DMS153 (cell line): ENCODE measurements at regions not wholly inside any gene's neighbourhood (a gene's known extent, or its start where the extent isn't known, plus 50 kb on each side); places are given as distances from the start of the nearest gene placed in this dataset.

Experiments
- DNase-seq: peaks from one replicate; lab custom pipeline; 2025; lab: John Stamatoyannopoulos, UW

GRCh38 chr4:140212194-140212593 lies 58.2 kb upstream of the MAML3 start:
- DNase-seq, result no peak

- DNase-seq, result no peak
Measured at GRCh38 chr4:140211693-140212092, 57.7 kb upstream of the MAML3 start.

- no peak for DNase-seq
Measured at GRCh38 chr4:140211161-140211560, 57.2 kb upstream of the MAML3 start.

- no peak for DNase-seq
Measured at GRCh38 chr4:140208921-140209320, 54.9 kb upstream of the MAML3 start.
